ENCODE measurements at regions not wholly inside any gene's neighbourhood (a gene's known extent, or its start where the extent isn't known, plus 50 kb on each side); places are given as distances from the start of the nearest gene placed in this dataset.

DNA sequence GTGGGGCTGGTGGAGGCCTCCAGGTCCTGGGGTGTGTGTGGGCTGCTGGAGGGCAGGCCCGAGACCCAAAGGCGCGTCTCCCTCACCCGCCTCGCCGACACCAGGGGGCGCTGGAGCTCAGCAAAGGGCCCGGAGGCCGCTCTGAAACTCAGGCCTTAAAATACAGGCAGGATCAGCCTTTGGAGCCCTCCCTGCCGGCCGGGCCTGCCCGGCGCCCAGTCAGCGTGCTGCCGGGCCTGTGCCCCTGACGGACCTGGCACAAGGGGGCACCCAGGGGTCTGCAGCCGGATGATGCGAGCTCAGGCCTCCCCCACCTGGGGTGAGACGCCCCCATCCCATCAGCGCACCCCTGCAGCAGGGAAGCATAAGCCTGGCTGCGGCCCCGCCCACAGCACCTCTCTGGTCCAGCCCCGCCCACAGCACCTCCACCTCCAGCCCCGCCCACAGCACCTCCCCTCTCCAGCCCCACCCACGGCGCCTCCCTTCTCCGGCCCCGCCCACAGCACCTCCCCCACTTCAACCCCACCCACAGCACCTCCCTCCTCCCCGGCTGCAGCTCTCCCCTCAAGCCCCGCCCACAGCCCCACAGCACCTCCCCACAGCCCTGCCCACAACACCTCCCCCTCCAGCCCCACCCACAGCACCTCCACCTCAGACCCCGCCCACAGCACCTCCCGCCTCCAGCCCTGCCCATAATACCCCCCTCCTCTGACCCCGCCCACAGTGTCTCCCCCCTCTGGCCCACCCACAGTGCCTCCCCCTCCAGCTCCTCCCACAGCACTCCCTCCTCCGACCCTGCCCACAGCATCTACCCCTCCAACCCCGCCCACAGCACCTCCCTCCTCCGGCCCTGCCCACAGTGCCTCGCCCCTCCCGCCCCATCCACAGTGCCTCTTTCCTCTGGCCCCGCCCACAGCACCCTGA, 92.8 kb upstream of the OTOS start:
- TF ChIP-seq EZH2 (optimal IDR thresholded peaks at IDR 0.05; ENCODE audit: low read depth, low read length) (no peak), EZH2phosphoT487 (IDR thresholded peaks at IDR 0.05; ENCODE audit: low read length) (no peak)
- TF ChIP-seq, protein P1, sequence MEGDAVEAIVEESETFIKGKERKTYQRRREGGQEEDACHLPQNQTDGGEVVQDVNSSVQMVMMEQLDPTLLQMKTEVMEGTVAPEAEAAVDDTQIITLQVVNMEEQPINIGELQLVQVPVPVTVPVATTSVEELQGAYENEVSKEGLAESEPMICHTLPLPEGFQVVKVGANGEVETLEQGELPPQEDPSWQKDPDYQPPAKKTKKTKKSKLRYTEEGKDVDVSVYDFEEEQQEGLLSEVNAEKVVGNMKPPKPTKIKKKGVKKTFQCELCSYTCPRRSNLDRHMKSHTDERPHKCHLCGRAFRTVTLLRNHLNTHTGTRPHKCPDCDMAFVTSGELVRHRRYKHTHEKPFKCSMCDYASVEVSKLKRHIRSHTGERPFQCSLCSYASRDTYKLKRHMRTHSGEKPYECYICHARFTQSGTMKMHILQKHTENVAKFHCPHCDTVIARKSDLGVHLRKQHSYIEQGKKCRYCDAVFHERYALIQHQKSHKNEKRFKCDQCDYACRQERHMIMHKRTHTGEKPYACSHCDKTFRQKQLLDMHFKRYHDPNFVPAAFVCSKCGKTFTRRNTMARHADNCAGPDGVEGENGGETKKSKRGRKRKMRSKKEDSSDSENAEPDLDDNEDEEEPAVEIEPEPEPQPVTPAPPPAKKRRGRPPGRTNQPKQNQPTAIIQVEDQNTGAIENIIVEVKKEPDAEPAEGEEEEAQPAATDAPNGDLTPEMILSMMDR (IDR thresholded peaks at IDR 0.05; ENCODE audit: low read length): peak; percentile 66
